GM12891 (cell line): ENCODE measurements at regions not wholly inside any gene's neighbourhood (a gene's known extent, or its start where the extent isn't known, plus 50 kb on each side); places are given as distances from the start of the nearest gene placed in this dataset.

Experiments
- DNase-seq: peaks from one replicate; pipeline ENCODE4 v3.0.0; 2011; ENCODE audit warnings: low spot score; ENCODE audit not compliant: insufficient read length
- FAIRE-seq: peaks from 2 replicates; lab custom pipeline; 2011; peaks lifted over from hg19 to GRCh38; lab: Jason Lieb, UNC
- PAX5 ChIP-seq: IDR thresholded peaks from 2 replicates; pipeline ENCODE4 v1.6.1; 2011; ENCODE audit warnings: low read length, moderate library complexity, mild to moderate bottlenecking; ENCODE audit not compliant: insufficient read depth, severe bottlenecking
- POLR2A ChIP-seq: IDR thresholded peaks from 2 replicates; pipeline ENCODE4 v1.6.1; 2011; ENCODE audit warnings: low read depth, low read length, control low read depth
- POLR2AphosphoS5 ChIP-seq: IDR thresholded peaks from 2 replicates; pipeline ENCODE4 v1.6.1; 2011; ENCODE audit warnings: low read depth, low read length, control low read depth
- POU2F2 ChIP-seq: IDR thresholded peaks from 2 replicates; pipeline ENCODE4 v1.6.1; 2011; ENCODE audit warnings: low read depth, mild to moderate bottlenecking, control low read depth, low read length, moderate library complexity
- SPI1 ChIP-seq: IDR thresholded peaks from 2 replicates; pipeline ENCODE4 v1.6.1; 2011; ENCODE audit warnings: low read depth, low read length, control low read depth
- TAF1 ChIP-seq: IDR thresholded peaks from 2 replicates; pipeline ENCODE4 v1.6.1; 2011; ENCODE audit warnings: low read depth, low read length, control low read depth

- TF ChIP-seq SPI1, result no peak
- no peak for TF ChIP-seq POLR2AphosphoS5
- TF ChIP-seq PAX5, result no peak
- no peak for TF ChIP-seq POU2F2
- no peak for TF ChIP-seq POLR2A
- no peak for TF ChIP-seq TAF1
- no peak for FAIRE-seq
- no peak for DNase-seq
Measured at GRCh38 chr10:78184851-78185692, 151.4 kb downstream of the RPS24 start.

GRCh38 chr10:78185693-78186055 lies 152.0 kb downstream of the RPS24 start:
- no peak for DNase-seq
- no peak for FAIRE-seq
- TF ChIP-seq POU2F2 (no peak), SPI1 (no peak), POLR2A (no peak), PAX5 (no peak), TAF1 (no peak), POLR2AphosphoS5 (no peak)

DNA sequence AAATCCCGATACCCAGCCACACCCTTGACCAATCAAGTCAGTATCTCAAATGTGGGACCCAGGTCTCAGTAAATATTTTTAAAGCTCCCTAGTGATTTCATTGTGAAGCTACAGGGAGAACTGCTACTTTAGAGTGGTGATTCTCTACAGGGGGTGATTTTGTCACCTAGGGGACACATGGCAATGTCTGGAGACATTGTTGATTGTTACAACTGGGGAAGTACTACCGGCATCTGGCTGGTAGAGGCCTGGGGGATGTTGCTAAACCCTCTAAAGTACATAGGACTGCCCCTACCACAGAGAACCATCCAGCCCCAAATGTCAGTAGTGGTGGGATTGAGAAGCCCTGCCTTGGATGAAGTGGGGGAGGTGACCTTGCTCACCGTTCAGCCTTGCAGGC lies 152.9 kb downstream of the RPS24 start:
- DNase-seq, result no peak
- no peak for FAIRE-seq
- no peak for TF ChIP-seq POLR2A
- TF ChIP-seq TAF1, result no peak

- DNase-seq, result no peak
- FAIRE-seq, result no peak
- TF ChIP-seq TAF1 (no peak), POLR2AphosphoS5 (no peak), POU2F2 (no peak), POLR2A (no peak), SPI1 (no peak), PAX5 (no peak)
Measured at GRCh38 chr10:78187371-78187770, 153.7 kb downstream of the RPS24 start.

DNA sequence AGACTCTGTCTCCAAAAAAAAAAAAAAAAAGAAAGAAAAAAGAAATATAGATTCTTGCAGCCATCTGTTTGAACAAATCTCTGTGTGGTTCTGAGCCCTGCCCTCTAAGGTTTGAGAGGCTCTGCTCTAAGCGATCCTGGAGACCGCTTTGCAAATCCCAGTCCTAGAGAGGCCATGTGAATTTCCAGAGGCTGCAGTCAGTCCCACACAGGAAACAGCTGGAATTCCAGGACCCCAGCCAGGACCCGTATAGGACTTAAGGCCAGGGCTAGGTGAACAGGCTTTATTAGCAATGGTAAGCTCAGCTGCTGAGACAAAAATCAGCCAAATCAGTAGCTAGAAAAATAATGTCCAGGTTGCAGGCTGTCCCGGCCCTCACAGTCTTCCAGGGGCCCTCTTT lies 154.8 kb downstream of the RPS24 start:
- FAIRE-seq (no peak), DNase-seq (no peak)
- TF ChIP-seq POLR2AphosphoS5, result no peak
- no peak for TF ChIP-seq POLR2A
- no peak for TF ChIP-seq PAX5
- TF ChIP-seq POU2F2, result no peak
- TF ChIP-seq SPI1, result no peak

DNA sequence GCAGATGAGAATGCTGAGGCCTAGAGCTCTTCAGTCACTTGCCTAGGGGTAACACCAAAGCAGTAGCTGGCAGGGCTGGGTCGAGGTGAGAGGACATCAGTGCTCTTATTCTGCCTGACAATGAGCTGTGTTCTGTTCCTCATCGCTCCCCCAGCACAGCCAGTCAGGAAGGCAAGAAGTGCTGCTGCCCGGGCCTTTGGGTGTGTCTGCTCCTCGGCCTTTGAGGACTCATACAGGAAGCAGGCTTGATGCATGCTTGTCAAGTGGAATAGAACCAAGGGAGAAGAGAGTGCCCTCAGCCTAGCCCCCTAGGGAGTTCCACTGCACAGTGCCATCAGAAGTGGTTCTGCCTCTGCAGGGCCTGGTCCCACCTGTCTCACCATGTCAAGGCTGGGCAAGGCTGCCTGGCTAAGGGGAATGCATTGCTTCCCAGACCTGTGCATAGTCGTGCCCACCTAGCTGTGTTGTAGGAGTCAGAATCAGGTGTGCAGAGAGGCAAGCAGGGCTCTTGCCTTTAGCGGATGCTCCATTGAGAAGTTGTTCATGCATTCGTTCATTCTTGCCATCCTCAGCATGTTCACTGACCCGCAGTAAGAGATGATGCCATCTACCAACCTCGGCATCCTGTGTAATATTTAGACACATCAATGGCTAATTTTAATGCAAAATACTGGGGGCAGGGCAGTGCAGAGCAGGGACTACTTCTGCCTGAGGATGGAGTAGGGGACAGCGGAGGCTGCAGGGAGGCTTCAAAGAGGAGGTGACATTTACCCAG lies 156.6 kb downstream of the RPS24 start:
- no peak for TF ChIP-seq POLR2A
- TF ChIP-seq SPI1, result no peak
- DNase-seq (no peak), FAIRE-seq (no peak)

DNA sequence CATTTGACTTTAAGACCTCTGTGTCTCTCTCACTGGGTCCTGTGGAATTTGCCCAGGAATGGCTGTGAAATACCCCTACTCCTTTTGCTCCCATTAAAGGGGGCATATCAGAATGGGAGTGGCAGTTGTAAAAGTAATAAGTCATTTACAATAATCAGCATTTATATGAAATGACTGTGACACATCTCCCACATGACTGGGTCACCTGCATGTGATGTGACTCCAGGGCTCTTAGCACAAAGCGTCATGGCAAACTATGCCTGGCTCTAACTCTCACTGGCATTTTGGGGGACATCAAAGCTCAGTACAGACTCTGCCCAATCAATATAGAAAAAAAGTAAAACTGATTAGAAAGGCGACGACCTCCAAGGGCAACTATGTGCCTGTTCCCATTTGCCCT lies 157.6 kb downstream of the RPS24 start:
- DNase-seq (no peak), FAIRE-seq (no peak)
- no peak for TF ChIP-seq POU2F2
- TF ChIP-seq TAF1, result no peak
- no peak for TF ChIP-seq PAX5
- TF ChIP-seq SPI1, result no peak
- TF ChIP-seq POLR2AphosphoS5, result no peak
- TF ChIP-seq POLR2A, result no peak

GRCh38 chr10:78193189-78193588 lies 159.5 kb downstream of the RPS24 start:
- TF ChIP-seq POLR2A (no peak), TAF1 (no peak), PAX5 (no peak), POU2F2 (no peak), SPI1 (no peak), POLR2AphosphoS5 (no peak)
- DNase-seq, result no peak
- FAIRE-seq, result no peak

GRCh38 chr10:78194050-78194449 lies 160.4 kb downstream of the RPS24 start:
- FAIRE-seq (no peak), DNase-seq (no peak)
- TF ChIP-seq SPI1 (no peak), PAX5 (no peak), POU2F2 (no peak), POLR2AphosphoS5 (no peak), POLR2A (no peak), TAF1 (no peak)
